ENCODE measurements at regions not wholly inside any gene's neighbourhood (a gene's known extent, or its start where the extent isn't known, plus 50 kb on each side); places are given as distances from the start of the nearest gene placed in this dataset.
"Not testable (repeated sequence)": the region's sequence is repeated elsewhere in the genome, so short reads cannot be mapped to it uniquely, and the experiment has no call there.

GRCh38 chr1:119251751-119252150, 111.3 kb upstream of the WARS2 start:
- TF ChIP-seq EZH2phosphoT487 (IDR thresholded peaks at IDR 0.05; ENCODE audit: borderline replicate concordance, low read length) = no peak
- TF ChIP-seq CTCF (IDR thresholded peaks at IDR 0.05; ENCODE audit: low read depth, low read length, poor library complexity, severe bottlenecking) = no peak
- Histone ChIP-seq H3F3A (ENCODE audit: control insufficient read depth, insufficient read depth) (no peaks in the 10 kb centered on the region), H3K9me2 (replicated peaks; ENCODE audit: control insufficient read depth, low read length) (no peaks in the 10 kb centered on the region), H3K4me3 (ENCODE audit: low read length) (no peak overlapping the region), H3K9me3 (ENCODE audit: control insufficient read depth, insufficient read depth, low read length) (no peaks in the 10 kb centered on the region), H3K4me2 (ENCODE audit: low read length) (no peak overlapping the region), H3K27ac (ENCODE audit: low read depth, low read length) (no peak overlapping the region), H4K20me1 (ENCODE audit: control insufficient read depth, insufficient read depth, low read depth, low read length) (no peaks in the 10 kb centered on the region), H3K79me2 (ENCODE audit: control insufficient read depth, low read length) (no peaks in the 10 kb centered on the region), H3K4me1 (ENCODE audit: control insufficient read depth, low read length) (no peaks in the 10 kb centered on the region), H3K36me3 (ENCODE audit: control insufficient read depth, low read length) (no peaks in the 10 kb centered on the region), H3K27me3 (ENCODE audit: control insufficient read depth, low read length) (no peaks in the 10 kb centered on the region)

- no peak overlapping the region for H3K4me3 ChIP-seq (ENCODE audit: low read length)
Observed at GRCh38 chr1:119253366-119253765, 112.9 kb upstream of the WARS2 start.

DNA sequence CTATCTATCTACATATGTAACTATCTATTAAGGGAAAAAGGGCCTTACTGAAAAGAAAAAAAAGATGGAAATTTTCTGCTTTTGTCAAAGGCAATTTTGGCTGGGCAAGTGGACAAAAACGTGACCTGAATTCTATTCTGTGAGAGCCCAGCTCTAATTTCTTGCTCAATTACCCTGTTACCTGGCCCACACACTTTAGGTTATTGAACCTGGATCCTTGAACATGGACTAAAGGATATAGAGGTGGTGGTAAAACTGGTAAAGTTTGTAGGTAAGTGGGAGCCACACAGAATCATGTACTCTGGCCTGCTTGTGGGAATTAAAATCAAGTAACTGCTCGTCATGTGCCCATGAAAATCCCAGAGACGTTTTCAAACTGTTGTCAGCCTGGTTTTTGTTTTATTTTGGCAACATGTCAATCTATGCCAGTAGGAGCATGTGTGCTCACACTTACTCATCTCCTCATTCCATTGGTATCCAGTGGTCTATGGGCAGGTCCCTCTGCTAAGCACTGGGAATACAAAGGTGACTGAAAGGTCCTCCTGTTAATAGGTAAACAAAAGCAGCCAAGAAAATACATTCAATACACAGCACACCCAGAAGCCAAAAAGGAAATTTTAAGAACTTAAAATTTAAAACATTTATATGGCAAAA, 113.7 kb upstream of the WARS2 start:
- no peaks in the 10 kb centered on the region for H3K79me2 ChIP-seq (ENCODE audit: control insufficient read depth, low read length)
- no peak overlapping the region for H3K4me3 ChIP-seq (ENCODE audit: low read length)
- no peaks in the 10 kb centered on the region for H4K20me1 ChIP-seq (ENCODE audit: control insufficient read depth, insufficient read depth, low read depth, low read length)
- TF ChIP-seq CTCF (IDR thresholded peaks at IDR 0.05; ENCODE audit: low read depth, low read length, poor library complexity, severe bottlenecking) = no peak
- H3F3A ChIP-seq (ENCODE audit: control insufficient read depth, insufficient read depth) = no peaks in the 10 kb centered on the region
- no peaks in the 10 kb centered on the region for H3K9me3 ChIP-seq (ENCODE audit: control insufficient read depth, insufficient read depth, low read length)
- no peaks in the 10 kb centered on the region for H3K36me3 ChIP-seq (ENCODE audit: control insufficient read depth, low read length)
- H3K9me2 ChIP-seq (replicated peaks; ENCODE audit: control insufficient read depth, low read length) = no peaks in the 10 kb centered on the region
- no peaks in the 10 kb centered on the region for H3K4me1 ChIP-seq (ENCODE audit: control insufficient read depth, low read length)
- H3K27ac ChIP-seq (ENCODE audit: low read depth, low read length) = no peak overlapping the region
- no peaks in the 10 kb centered on the region for H3K27me3 ChIP-seq (ENCODE audit: control insufficient read depth, low read length)
- H3K4me2 ChIP-seq (ENCODE audit: low read length) = no peak overlapping the region

More at GRCh38 chr1:119253366-119253765, 112.9 kb upstream of the WARS2 start:
- Histone ChIP-seq H3K36me3 (ENCODE audit: control insufficient read depth, low read length) (no peaks in the 10 kb centered on the region), H3K27me3 (ENCODE audit: control insufficient read depth, low read length) (no peaks in the 10 kb centered on the region), H4K20me1 (ENCODE audit: control insufficient read depth, insufficient read depth, low read depth, low read length) (no peaks in the 10 kb centered on the region), H3K4me2 (ENCODE audit: low read length) (no peak overlapping the region), H3K4me1 (ENCODE audit: control insufficient read depth, low read length) (no peaks in the 10 kb centered on the region), H3K27ac (ENCODE audit: low read depth, low read length) (no peak overlapping the region), H3K79me2 (ENCODE audit: control insufficient read depth, low read length) (no peaks in the 10 kb centered on the region), H3K9me2 (replicated peaks; ENCODE audit: control insufficient read depth, low read length) (no peaks in the 10 kb centered on the region), H3K9me3 (ENCODE audit: control insufficient read depth, insufficient read depth, low read length) (no peaks in the 10 kb centered on the region), H3F3A (ENCODE audit: control insufficient read depth, insufficient read depth) (no peaks in the 10 kb centered on the region)
- TF ChIP-seq EZH2phosphoT487 (IDR thresholded peaks at IDR 0.05; ENCODE audit: borderline replicate concordance, low read length) (no peak), CTCF (IDR thresholded peaks at IDR 0.05; ENCODE audit: low read depth, low read length, poor library complexity, severe bottlenecking) (no peak)

DNA sequence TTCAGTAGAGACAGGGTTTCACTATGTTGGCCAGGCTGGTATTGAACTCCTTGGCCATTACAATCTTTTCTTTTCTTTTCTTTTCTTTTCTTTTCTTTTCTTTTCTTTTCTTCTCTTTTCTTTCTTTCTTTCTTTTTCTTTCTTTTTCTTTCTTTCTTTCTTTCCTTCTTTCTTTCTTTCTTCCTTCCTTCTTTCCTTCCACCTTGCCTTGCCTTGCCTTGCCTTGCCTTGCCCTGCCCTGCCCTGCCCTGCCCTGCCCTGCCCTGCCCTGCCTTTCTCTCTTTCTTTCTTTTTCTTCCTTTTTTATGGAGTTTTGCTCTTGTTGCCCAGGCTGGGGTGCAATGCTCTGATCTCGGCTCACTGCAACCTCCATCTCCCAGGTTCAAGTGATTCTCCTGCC, 112.5 kb upstream of the HAO2 start:
- not testable (repeated sequence) for H3K4me1 ChIP-seq (ENCODE audit: control insufficient read depth, low read length); H3K4me3 ChIP-seq (ENCODE audit: low read length)

More for the DNA sequence above, 112.5 kb upstream of the HAO2 start:
- not testable (repeated sequence) for H3F3A ChIP-seq (ENCODE audit: control insufficient read depth, insufficient read depth); H3K36me3 ChIP-seq (ENCODE audit: control insufficient read depth, low read length); H3K4me2 ChIP-seq (ENCODE audit: low read length); H3K79me2 ChIP-seq (ENCODE audit: control insufficient read depth, low read length); H3K9me3 ChIP-seq (ENCODE audit: control insufficient read depth, insufficient read depth, low read length); H3K27me3 ChIP-seq (ENCODE audit: control insufficient read depth, low read length); H3K27ac ChIP-seq (ENCODE audit: low read depth, low read length); H3K9me2 ChIP-seq (replicated peaks; ENCODE audit: control insufficient read depth, low read length); H4K20me1 ChIP-seq (ENCODE audit: control insufficient read depth, insufficient read depth, low read depth, low read length)

Data from DOHH2 (cell line).